HG02852 (cell line): ENCODE measurements at regions not wholly inside any gene's neighbourhood (a gene's known extent, or its start where the extent isn't known, plus 50 kb on each side); places are given as distances from the start of the nearest gene placed in this dataset.

ENCODE experiments used
- ATAC-seq: cut with Tn5 transposase; IDR thresholded peaks from one replicate; pipeline ENCODE4 v1.9.1; 2021; ENCODE audit warnings: mild to moderate bottlenecking, moderate library complexity; ENCODE audit not compliant: unreplicated experiment

- no peak for ATAC-seq
Observed at GRCh38 chr14:55734731-55735130, 154.7 kb downstream of the KTN1 start.

- no peak for ATAC-seq
Observed at GRCh38 chr14:55739967-55740648, 160.1 kb downstream of the KTN1 start.

GRCh38 chr14:55740649-55740989, 160.6 kb downstream of the KTN1 start:
- no peak for ATAC-seq

- no peak for ATAC-seq
Observed at GRCh38 chr14:55741240-55741639, 161.2 kb downstream of the KTN1 start.

- ATAC-seq, result no peak
Observed at GRCh38 chr14:55743551-55743950, 163.5 kb downstream of the KTN1 start.

GRCh38 chr14:55744321-55744720, 164.3 kb downstream of the KTN1 start:
- ATAC-seq, result no peak

GRCh38 chr14:55745906-55746305, 165.9 kb downstream of the KTN1 start:
- ATAC-seq, result no peak

GRCh38 chr14:55746558-55746957, 166.6 kb downstream of the KTN1 start:
- ATAC-seq, result no peak

- no peak for ATAC-seq
Observed at GRCh38 chr14:55747186-55747585, 167.2 kb downstream of the KTN1 start.

- no peak for ATAC-seq
Observed at GRCh38 chr14:55749201-55749812, 169.3 kb downstream of the KTN1 start.

GRCh38 chr14:55749946-55750345, 169.9 kb downstream of the KTN1 start:
- ATAC-seq, result no peak

GRCh38 chr14:55752580-55753390, 172.8 kb downstream of the KTN1 start:
- ATAC-seq, result no peak

GRCh38 chr14:55754471-55754870, 174.5 kb downstream of the KTN1 start:
- no peak for ATAC-seq

GRCh38 chr14:55754871-55755270, 174.9 kb downstream of the KTN1 start:
- no peak for ATAC-seq

GRCh38 chr14:55756078-55756477, 176.1 kb downstream of the KTN1 start:
- no peak for ATAC-seq

- no peak for ATAC-seq
Observed at GRCh38 chr14:55756557-55756956, 176.6 kb downstream of the KTN1 start.

GRCh38 chr14:55758796-55759195, 178.8 kb downstream of the KTN1 start:
- no peak for ATAC-seq

GRCh38 chr14:55760789-55761566, 181.0 kb downstream of the KTN1 start:
- no peak for ATAC-seq

- no peak for ATAC-seq
Observed at GRCh38 chr14:55761651-55762050, 181.6 kb downstream of the KTN1 start.

- ATAC-seq, result peak; percentile 84
Observed at GRCh38 chr14:55762595-55763232, 182.7 kb downstream of the KTN1 start.

- no peak for ATAC-seq
Observed at GRCh38 chr14:55764784-55765183, 184.8 kb downstream of the KTN1 start.
